Parathyroid adenoma (tissue), 2 donors: ENCODE measurements at regions not wholly inside any gene's neighbourhood (a gene's known extent, or its start where the extent isn't known, plus 50 kb on each side); places are given as distances from the start of the nearest gene placed in this dataset.

Experiments used
- H2AFZ ChIP-seq: fragments of 300-600 bp; sonication (generic); one replicate; pipeline ENCODE4 v1.7.0; 2017; ENCODE audit warnings: antibody characterized with exemption, mild to moderate bottlenecking
- H3K27ac ChIP-seq: fragments of 300-600 bp; sonication (generic); one replicate; pipeline ENCODE4 v1.7.0; 2017
- H3K27me3 ChIP-seq: fragments of 300-600 bp; sonication (generic); one replicate; pipeline ENCODE4 v1.7.0; 2017; ENCODE audit warnings: low read length; ENCODE audit not compliant: control insufficient read depth, insufficient read depth
- H3K36me3 ChIP-seq: fragments of 300-600 bp; sonication (generic); one replicate; pipeline ENCODE4 v1.7.0; 2017; ENCODE audit warnings: low read length; ENCODE audit not compliant: control insufficient read depth, insufficient read depth
- H3K4me1 ChIP-seq: fragments of 300-600 bp; sonication (generic); one replicate; pipeline ENCODE4 v1.7.0; 2017; ENCODE audit warnings: control low read depth
- H3K4me2 ChIP-seq: fragments of 300-600 bp; sonication (generic); one replicate; pipeline ENCODE4 v1.7.0; 2017; ENCODE audit warnings: low read length
- H3K4me3 ChIP-seq: fragments of 300-600 bp; sonication (generic); one replicate; pipeline ENCODE4 v1.7.0; 2017; ENCODE audit warnings: low read depth, low read length
- H3K79me2 ChIP-seq: fragments of 300-600 bp; sonication (generic); one replicate; pipeline ENCODE4 v1.7.0; 2017; ENCODE audit warnings: control low read depth
- H3K9ac ChIP-seq: fragments of 300-600 bp; sonication (generic); one replicate; pipeline ENCODE4 v1.7.0; 2017; ENCODE audit warnings: mild to moderate bottlenecking
- H3K9me3 ChIP-seq: fragments of 300-600 bp; sonication (generic); one replicate; pipeline ENCODE4 v1.7.0; 2017; ENCODE audit warnings: low read length; ENCODE audit not compliant: control insufficient read depth
- TF ChIP-seq, protein P1 (sequence below): fragments of 300-600 bp; sonication (generic); IDR thresholded peaks from one replicate; pipeline ENCODE4 v1.7.0; 2017; ENCODE audit warnings: antibody characterized with exemption, mild to moderate bottlenecking
- donor health status: primary hyperparathyroidism.

DNA sequence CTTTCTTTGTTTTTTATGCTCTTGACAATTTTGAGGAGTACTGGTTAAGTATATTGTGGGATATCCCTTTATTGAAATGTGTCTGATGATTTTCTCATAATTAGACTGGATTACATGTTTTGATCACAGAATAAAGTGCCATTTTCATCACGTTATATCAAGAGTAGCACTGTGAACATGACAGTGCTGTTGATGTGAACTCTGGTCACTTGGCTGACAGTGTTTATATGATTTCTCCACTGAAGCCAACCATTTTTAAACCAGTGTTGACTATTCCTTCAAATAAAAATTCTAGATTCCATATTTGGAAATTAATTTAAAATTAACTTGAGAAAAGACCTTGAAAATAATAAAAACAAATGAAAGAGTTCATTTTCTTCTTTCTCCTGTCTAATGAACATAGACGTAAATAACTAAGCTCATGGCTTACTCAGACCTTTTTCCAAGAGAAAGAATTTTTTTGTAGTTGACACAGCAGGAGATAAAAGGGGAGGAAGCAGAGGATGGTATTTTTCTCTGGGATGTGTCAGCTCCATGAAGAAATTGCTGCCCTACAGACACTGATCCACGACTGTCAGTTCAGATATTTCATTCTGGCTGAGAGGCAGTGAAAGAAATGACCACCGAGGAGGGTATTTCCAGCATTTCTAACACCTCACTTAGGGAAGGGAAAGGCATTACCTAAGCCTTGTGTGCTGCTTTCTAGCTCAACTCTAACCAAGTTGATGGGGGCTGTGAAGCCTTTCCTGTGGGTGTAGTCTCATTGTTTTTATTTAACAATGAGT lies 150.9 kb upstream of the ANK2 start:
- Histone ChIP-seq H3K9ac (no peak overlapping the region), H3K27ac (no peak overlapping the region)

DNA sequence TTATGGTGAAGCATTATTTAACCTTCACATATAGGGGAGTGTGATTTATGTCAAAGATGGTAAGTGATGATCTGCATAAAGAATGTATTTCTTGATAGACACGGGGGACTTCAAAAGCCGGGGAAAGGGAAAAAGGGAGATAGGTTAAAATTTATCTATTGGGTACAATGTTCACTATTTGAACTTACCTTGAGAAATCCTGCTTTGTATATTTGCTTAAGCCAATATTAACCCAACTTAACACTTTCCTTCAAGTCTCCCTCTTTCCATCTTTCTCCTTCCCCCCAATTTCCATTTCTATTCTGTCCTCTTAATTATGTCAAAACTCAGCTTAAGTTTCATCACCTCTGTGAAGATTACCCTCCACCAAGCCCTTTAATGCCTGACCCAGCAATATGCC lies 149.0 kb upstream of the ANK2 start:
- Histone ChIP-seq H2AFZ (no peak overlapping the region), H3K9ac (no peak overlapping the region), H3K27me3 (no peaks in the 10 kb centered on the region), H3K4me3 (no peak overlapping the region), H3K4me1 (no peaks in the 10 kb centered on the region), H3K9me3 (no peaks in the 10 kb centered on the region), H3K4me2 (no peak overlapping the region), H3K79me2 (no peaks in the 10 kb centered on the region), H3K27ac (no peak overlapping the region), H3K36me3 (no peaks in the 10 kb centered on the region)
- TF ChIP-seq, protein P1, sequence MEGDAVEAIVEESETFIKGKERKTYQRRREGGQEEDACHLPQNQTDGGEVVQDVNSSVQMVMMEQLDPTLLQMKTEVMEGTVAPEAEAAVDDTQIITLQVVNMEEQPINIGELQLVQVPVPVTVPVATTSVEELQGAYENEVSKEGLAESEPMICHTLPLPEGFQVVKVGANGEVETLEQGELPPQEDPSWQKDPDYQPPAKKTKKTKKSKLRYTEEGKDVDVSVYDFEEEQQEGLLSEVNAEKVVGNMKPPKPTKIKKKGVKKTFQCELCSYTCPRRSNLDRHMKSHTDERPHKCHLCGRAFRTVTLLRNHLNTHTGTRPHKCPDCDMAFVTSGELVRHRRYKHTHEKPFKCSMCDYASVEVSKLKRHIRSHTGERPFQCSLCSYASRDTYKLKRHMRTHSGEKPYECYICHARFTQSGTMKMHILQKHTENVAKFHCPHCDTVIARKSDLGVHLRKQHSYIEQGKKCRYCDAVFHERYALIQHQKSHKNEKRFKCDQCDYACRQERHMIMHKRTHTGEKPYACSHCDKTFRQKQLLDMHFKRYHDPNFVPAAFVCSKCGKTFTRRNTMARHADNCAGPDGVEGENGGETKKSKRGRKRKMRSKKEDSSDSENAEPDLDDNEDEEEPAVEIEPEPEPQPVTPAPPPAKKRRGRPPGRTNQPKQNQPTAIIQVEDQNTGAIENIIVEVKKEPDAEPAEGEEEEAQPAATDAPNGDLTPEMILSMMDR, result no peak

More for the DNA sequence above, 150.9 kb upstream of the ANK2 start:
- Histone ChIP-seq H3K4me3 (no peak overlapping the region), H3K27me3 (no peaks in the 10 kb centered on the region), H3K9me3 (no peaks in the 10 kb centered on the region), H3K36me3 (no peaks in the 10 kb centered on the region), H3K4me2 (no peak overlapping the region), H3K4me1 (no peaks in the 10 kb centered on the region), H2AFZ (no peak overlapping the region), H3K79me2 (no peaks in the 10 kb centered on the region)
- TF ChIP-seq, protein P1, result no peak

DNA sequence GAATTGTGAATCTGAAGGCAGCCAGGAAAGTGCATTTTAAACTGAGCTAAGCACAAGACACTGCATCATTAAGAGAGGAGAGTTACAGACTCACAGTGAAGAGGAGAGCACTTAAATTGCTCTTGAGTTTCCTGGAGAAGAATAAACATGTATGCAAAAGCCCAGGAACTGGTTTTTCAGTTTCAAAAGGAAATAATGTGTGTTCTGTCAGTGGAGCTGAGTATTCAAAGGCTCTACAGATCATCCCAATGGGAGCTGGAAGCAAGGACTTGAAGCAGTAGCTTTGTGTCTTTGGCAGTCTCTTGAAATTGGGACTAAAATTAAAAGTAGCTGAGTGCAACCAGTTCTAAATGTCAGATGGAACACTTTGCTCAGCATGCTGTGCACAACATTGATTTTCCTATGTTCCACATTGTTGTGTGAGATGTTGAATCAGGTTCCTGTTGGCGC lies 147.5 kb upstream of the ANK2 start:
- Histone ChIP-seq H3K36me3 (no peaks in the 10 kb centered on the region), H3K27ac (no peak overlapping the region), H3K4me3 (no peak overlapping the region), H2AFZ (no peak overlapping the region), H3K79me2 (no peaks in the 10 kb centered on the region), H3K27me3 (no peaks in the 10 kb centered on the region), H3K4me2 (no peak overlapping the region), H3K4me1 (no peaks in the 10 kb centered on the region), H3K9ac (no peak overlapping the region), H3K9me3 (no peaks in the 10 kb centered on the region)
- TF ChIP-seq, protein P1, result no peak

DNA sequence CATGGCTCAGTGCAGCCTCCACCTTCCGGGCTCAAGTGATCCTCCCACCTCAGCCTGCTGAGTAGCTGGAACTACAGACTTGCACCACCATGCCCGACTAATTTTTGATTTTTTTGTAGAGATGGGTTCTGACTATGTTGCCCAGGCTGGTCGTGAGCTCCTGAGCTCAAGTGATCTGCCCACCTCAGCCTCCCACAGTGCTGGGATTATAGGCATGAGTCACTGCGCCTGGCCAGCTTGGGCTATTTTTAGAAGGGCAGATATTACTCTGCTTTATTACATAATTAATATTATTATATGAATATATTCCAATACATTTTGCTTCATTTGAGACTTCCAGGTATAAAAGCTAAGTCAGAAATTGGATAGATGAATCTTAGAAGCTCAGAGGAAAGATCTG lies 143.7 kb upstream of the ANK2 start:
- TF ChIP-seq, protein P1, result no peak
- no peaks in the 10 kb centered on the region for H3K79me2 ChIP-seq
- H3K27me3 ChIP-seq, result no peaks in the 10 kb centered on the region

DNA sequence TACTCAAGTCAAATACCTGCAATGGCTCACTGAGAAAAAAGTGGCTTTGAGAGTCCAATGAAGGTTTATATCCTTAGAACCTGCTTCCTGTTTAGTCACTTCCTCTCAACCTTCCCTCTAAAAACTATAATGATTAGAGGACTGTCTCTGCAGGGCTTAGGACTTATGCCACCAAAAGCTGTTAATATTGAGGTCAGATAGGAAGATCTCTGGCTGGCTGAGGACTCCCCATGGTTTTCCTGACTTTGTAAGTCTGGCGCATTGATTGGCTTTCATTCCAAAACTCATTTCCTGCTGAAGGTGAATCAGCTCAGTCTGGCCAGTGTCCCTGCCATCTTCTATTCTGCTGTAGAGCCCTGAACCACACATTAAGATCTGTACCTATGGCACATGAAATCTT lies 140.9 kb upstream of the ANK2 start:
- H3K36me3 ChIP-seq, result no peaks in the 10 kb centered on the region
- no peaks in the 10 kb centered on the region for H3K27me3 ChIP-seq
- TF ChIP-seq, protein P1, result no peak
- no peak overlapping the region for H3K27ac ChIP-seq
- H3K9ac ChIP-seq, result no peak overlapping the region
- H3K4me3 ChIP-seq, result no peak overlapping the region
- no peaks in the 10 kb centered on the region for H3K79me2 ChIP-seq
- H3K4me1 ChIP-seq, result no peaks in the 10 kb centered on the region
- H2AFZ ChIP-seq, result no peak overlapping the region
- H3K9me3 ChIP-seq, result no peaks in the 10 kb centered on the region
- H3K4me2 ChIP-seq, result no peak overlapping the region

More for the DNA sequence above, 143.7 kb upstream of the ANK2 start:
- no peak overlapping the region for H3K27ac ChIP-seq
- H3K4me2 ChIP-seq, result no peak overlapping the region
- no peaks in the 10 kb centered on the region for H3K36me3 ChIP-seq
- no peak overlapping the region for H2AFZ ChIP-seq
- no peak overlapping the region for H3K4me3 ChIP-seq
- H3K9me3 ChIP-seq, result no peaks in the 10 kb centered on the region
- H3K4me1 ChIP-seq, result no peaks in the 10 kb centered on the region
- H3K9ac ChIP-seq, result no peak overlapping the region
